ENCODE measurements at regions not wholly inside any gene's neighbourhood (a gene's known extent, or its start where the extent isn't known, plus 50 kb on each side); places are given as distances from the start of the nearest gene placed in this dataset.

GRCh38 chr7:12002428-12002827, 170.4 kb upstream of the THSD7A start:
- Histone ChIP-seq H3K4me3 (no peak overlapping the region), H3K9me3 (ENCODE audit: control insufficient read depth in 4 of 4, insufficient read depth in 3 of 4, low read length in 3 of 4) (no peaks in the 10 kb centered on the region), H3K36me3 (ENCODE audit: control insufficient read depth in 4 of 4, insufficient read depth in 4 of 4, low read length in 4 of 4) (no peaks in the 10 kb centered on the region), H3K4me1 (ENCODE audit: control insufficient read depth in 5 of 5, insufficient read depth in 5 of 5, low read length in 5 of 5) (no peaks in the 10 kb centered on the region), H3K27ac (ENCODE audit: low read depth in 1 of 2, low read length in 1 of 2) (no peak overlapping the region), H3K27me3 (ENCODE audit: control insufficient read depth in 3 of 3, insufficient read depth in 3 of 3, low read length in 2 of 3) (no peaks in the 10 kb centered on the region), H3K9ac (ENCODE audit: insufficient read depth in 1 of 2, low read length in 2 of 2) (no peak overlapping the region)
- WGBS, 2 donors, result 93 to 94% methylated on average over 1 of the region's 1 CpG
- DNase-seq (no peak), ATAC-seq (ENCODE audit: insufficient read depth, low FRiP score) (no peak)
- TF ChIP-seq CTCF (IDR thresholded peaks at IDR 0.05; ENCODE audit: control extremely low read depth, extremely low read depth), result no peak

GRCh38 chr7:12004581-12004980, 172.6 kb upstream of the THSD7A start:
- no peak for ATAC-seq (ENCODE audit: insufficient read depth, low FRiP score)
- Histone ChIP-seq H3K27me3 (ENCODE audit: control insufficient read depth in 3 of 3, insufficient read depth in 3 of 3, low read length in 2 of 3) (no peaks in the 10 kb centered on the region), H3K9ac (ENCODE audit: insufficient read depth in 1 of 2, low read length in 2 of 2) (no peak overlapping the region), H3K4me3 (no peak overlapping the region), H3K36me3 (ENCODE audit: control insufficient read depth in 4 of 4, insufficient read depth in 4 of 4, low read length in 4 of 4) (no peaks in the 10 kb centered on the region), H3K9me3 (ENCODE audit: control insufficient read depth in 4 of 4, insufficient read depth in 3 of 4, low read length in 3 of 4) (no peaks in the 10 kb centered on the region), H3K27ac (ENCODE audit: low read depth in 1 of 2, low read length in 1 of 2) (no peak overlapping the region), H3K4me1 (ENCODE audit: control insufficient read depth in 5 of 5, insufficient read depth in 5 of 5, low read length in 5 of 5) (no peaks in the 10 kb centered on the region)
- no peak for DNase-seq
- WGBS, 2 donors, result 87 to 90% methylated on average over 5 of the region's 5 CpGs
- no peak for TF ChIP-seq CTCF (IDR thresholded peaks at IDR 0.05; ENCODE audit: control extremely low read depth, extremely low read depth)

- Histone ChIP-seq H3K9ac (ENCODE audit: insufficient read depth in 1 of 2, low read length in 2 of 2) (no peak overlapping the region), H3K9me3 (ENCODE audit: control insufficient read depth in 4 of 4, insufficient read depth in 3 of 4, low read length in 3 of 4) (no peaks in the 10 kb centered on the region), H3K27ac (ENCODE audit: low read depth in 1 of 2, low read length in 1 of 2) (no peak overlapping the region), H3K4me1 (ENCODE audit: control insufficient read depth in 5 of 5, insufficient read depth in 5 of 5, low read length in 5 of 5) (no peaks in the 10 kb centered on the region), H3K36me3 (ENCODE audit: control insufficient read depth in 4 of 4, insufficient read depth in 4 of 4, low read length in 4 of 4) (no peaks in the 10 kb centered on the region), H3K27me3 (ENCODE audit: control insufficient read depth in 3 of 3, insufficient read depth in 3 of 3, low read length in 2 of 3) (no peaks in the 10 kb centered on the region), H3K4me3 (no peak overlapping the region)
- no peak for TF ChIP-seq CTCF (IDR thresholded peaks at IDR 0.05; ENCODE audit: control extremely low read depth, extremely low read depth)
- WGBS, 2 donors, result 40 to 64% methylated on average over 2 of the region's 2 CpGs
- DNase-seq, result no peak
- no peak for ATAC-seq (ENCODE audit: insufficient read depth, low FRiP score)
These were observed 175.6 kb upstream of the THSD7A start for GRCh38 chr7:12007576-12007975.

- no peak for DNase-seq
- TF ChIP-seq CTCF (IDR thresholded peaks at IDR 0.05; ENCODE audit: control extremely low read depth, extremely low read depth), result no peak
- Histone ChIP-seq H3K27ac (ENCODE audit: low read depth in 1 of 2, low read length in 1 of 2) (no peak overlapping the region), H3K9ac (ENCODE audit: insufficient read depth in 1 of 2, low read length in 2 of 2) (no peak overlapping the region), H3K9me3 (ENCODE audit: control insufficient read depth in 4 of 4, insufficient read depth in 3 of 4, low read length in 3 of 4) (no peaks in the 10 kb centered on the region), H3K27me3 (ENCODE audit: control insufficient read depth in 3 of 3, insufficient read depth in 3 of 3, low read length in 2 of 3) (no peaks in the 10 kb centered on the region), H3K4me3 (no peak overlapping the region), H3K36me3 (ENCODE audit: control insufficient read depth in 4 of 4, insufficient read depth in 4 of 4, low read length in 4 of 4) (no peaks in the 10 kb centered on the region), H3K4me1 (ENCODE audit: control insufficient read depth in 5 of 5, insufficient read depth in 5 of 5, low read length in 5 of 5) (no peaks in the 10 kb centered on the region)
- 79 to 98% methylated on average over 1 of the region's 1 CpG for WGBS, 2 donors
- ATAC-seq (ENCODE audit: insufficient read depth, low FRiP score), result no peak
These were observed 182.0 kb upstream of the THSD7A start for GRCh38 chr7:12013983-12014382.

Measured in lung (tissue), 11 donors.